C1 segment of cervical spinal cord (tissue), 14 donors: ENCODE measurements at regions not wholly inside any gene's neighbourhood (a gene's known extent, or its start where the extent isn't known, plus 50 kb on each side); places are given as distances from the start of the nearest gene placed in this dataset.
A peak's percentile ranks its signal among the peaks of the same experiment; 100 is the strongest.

Experiments used
- DNase-seq, 14 donors: peaks; one replicate each; lab custom pipeline; 2025; lab: John Stamatoyannopoulos, UW

DNA sequence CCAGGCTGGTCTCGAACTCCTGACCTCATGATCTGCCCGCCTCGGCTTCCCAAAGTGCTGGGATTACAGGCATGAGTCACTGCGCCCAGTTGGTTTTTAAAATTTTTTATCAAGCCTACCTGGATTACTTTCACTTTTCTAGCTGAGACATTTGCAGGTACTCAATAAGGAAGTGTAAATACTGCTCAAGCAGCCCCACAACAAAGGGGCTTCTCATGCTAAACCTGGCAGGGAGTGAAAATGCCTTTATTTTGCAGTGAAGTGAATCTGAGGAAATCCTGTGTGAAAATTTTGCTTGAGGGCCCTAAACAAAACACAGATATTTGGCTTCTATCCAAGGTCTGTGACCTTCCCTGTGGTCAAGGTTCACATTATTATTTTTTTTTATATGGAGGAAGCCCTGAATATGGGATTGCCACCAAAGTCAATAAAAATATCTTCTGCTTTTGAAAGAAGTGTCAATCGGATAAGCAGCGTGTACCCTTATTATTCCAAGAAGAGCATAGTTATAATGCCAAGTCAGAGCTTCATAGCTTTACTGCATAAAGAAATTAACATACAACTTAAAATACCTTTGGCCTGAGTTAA is 481.0 kb downstream of the SH2D1A start:
- no peak for DNase-seq

DNA sequence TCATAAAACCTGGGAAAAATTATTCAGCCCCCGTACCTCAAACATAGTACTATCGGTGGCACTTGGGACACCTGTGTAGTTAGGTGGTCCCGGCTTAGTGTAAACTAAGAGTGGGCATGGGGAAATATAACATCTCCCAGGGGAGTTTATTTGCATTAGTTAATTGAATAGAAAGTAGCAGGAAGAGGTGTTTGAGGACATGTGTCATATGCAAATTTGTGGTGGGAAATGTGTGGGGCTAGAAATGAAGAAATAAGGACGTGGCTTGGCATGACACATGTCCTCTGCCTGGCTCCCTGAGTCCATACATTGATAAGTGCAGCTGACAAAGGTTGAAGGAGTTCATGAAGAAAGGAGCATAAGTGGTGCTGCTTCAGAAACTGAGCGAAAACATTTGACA is 483.6 kb downstream of the SH2D1A start:
- no peak for DNase-seq

DNA sequence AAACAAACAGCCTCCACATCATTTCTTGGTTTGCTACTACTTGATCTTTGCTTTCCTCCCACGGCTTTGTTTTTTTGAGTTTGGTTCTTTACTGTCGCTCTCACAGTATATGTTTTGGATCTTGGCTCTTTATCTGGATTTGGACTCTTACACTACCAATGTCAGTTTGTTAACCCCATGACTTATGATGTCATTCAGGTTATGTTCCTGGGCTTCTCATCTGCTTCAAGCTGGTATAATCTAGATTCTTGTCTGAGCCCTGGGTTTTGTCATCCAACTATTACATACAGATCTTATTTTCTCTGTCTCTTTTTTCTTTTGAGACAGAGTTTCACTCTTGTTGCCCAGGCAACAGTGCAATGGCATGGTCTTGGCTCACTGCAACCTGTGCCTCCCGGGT is 482.9 kb upstream of the TEX13C start:
- DNase-seq: no peak

DNA sequence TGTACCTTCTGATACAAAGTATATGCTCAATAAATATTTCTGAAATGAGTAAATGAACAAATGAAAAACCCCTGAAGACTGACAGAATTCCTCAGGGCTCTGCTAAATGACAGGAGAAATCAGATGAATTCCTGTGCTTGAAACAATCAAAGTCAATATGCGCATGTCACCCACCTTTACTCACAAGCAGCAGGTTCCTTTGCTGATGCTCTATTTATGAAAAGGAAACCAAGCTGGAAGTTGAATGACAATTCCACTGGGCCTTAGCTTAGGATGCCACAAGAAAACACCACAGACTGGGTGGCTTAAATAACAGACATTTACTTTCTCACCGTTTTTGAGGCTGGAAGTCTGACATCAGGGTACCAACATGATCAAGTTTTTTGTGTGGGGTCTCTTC is 477.5 kb upstream of the TEX13C start:
- DNase-seq: no peak

DNA sequence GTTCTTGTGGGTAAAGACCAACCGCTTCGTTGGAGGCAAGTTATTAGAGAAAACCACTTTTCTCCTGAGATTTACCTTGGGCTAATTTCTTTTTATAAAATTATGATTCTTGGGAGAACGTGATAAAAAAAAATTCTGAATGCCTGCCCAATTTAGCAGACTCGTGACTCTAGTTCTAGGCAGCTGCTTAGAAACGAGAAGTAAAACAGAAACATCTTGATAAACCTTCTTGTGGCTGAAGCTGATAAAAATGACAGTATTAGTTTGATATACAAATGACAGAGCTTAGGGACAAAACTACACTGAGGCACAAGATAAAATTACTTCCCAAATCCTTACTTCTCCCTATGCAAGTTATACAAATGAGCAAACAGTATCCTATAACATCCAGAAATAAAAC is 458.9 kb upstream of the TEX13C start:
- no peak for DNase-seq

DNA sequence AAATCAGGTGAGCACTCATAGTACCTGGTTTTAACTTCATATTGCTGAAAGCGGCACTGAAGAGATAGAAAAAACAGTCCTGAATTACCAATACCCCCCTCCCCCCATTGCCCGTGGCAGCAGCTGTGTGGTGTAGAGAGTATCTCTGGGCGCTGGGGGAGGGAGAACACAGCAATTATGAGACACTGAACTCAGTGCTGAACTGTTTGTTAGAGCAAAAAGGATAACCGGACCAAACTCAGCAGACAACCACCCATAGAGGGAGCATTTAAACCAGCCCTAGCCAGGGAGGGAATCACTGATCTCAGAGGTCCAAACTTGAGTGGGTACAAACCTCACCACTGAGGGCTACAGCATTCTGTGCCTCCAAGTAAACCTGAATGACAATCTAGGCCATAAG is 457.4 kb upstream of the TEX13C start:
- DNase-seq: no peak

DNA sequence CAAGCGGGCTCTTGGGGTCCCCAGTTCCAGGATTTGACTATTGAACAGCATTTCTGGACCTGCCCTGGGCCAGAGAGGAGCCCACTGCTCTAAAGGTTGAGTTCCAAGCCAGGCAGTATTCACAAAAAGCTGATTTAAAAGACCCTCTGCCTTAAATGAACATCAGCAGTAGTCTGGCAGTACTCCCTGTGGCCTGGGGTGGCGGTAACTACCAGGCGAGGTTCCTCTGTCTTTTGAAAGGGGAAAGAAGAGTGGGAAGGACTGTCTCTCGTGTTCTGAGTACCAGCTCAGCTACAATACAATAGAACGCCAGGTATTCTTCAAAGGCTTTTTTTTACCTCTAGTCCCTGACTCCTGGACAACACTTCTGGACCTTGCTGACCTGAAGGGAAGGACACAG is 456.4 kb upstream of the TEX13C start:
- no peak for DNase-seq

DNA sequence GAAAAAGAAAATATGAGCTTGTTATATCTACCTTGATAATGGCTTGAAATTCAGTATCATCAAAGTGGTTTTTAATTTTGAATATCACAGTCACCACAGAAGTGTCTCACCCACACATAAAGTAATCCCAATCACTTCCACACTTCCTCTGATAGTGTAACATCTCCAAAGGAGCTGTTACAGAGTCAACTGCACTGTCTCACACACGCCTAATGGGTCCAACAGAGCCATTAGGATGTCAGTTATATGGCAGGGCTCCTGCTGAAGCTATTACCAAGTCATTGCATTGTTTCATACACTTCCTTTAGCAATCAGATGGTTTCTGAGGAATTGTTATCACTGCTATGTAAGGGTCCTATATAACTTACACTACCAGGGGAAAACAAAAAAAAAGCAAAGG is 432.1 kb upstream of the TEX13C start:
- no peak for DNase-seq

DNA sequence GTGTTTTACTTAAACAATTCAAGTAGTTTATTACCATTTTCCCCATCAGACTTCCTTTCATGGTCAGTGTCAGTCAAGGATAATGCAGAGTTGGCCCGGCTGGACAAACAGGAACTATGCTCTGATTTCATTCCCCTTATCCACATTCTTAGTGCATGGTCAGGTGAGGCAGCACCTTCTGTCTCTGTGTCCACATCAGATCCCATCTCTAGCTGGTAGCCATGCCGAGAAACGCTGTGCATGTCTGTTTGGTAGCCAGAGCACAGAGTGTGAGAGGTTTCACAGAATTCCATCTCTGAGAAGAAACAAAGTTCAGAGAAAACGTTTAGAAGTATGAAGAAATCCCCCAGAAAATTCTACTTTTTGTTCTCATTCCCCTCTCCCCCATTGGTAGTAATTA is 423.7 kb upstream of the TEX13C start:
- DNase-seq: peak in 1 of 14 donors; percentile 18

DNA sequence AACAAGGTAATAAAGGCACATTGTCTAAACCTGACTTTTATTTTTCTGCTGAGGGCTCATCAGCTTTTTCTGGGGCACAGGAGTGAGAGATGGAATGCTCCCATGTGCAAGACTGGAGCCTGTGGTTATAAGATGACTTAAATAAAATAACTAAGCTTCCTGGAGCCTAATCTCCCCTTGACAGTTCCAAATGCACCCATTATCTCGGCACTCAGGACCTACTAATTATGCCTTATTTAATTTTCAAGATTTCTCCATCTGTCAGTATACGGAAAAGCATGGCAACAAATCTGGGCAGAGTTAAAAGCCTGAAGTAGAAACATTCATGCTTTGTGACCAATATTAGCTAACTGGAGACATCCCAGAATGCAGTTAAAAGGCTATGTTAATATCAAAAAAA is 416.7 kb upstream of the TEX13C start:
- DNase-seq: no peak

DNA sequence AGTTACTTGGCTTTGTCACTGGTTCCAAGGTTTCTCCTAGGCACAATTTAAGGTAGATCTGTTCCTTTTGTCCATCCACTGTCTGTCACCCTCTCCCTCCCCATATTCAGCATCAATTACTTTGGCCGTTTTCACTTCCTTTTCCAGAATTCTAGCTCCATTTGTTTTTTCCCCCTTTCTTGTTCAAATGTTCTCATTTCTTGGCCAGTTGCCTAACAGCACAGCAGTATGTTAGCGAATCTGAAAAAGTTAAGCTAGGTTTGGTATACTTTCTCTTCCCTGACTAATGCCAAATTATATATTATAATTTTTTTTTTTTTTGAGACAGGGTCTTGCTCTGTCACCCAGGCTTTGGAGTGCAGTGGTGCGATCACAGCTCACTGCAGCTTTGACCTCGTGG is 409.1 kb upstream of the TEX13C start:
- no peak for DNase-seq

DNA sequence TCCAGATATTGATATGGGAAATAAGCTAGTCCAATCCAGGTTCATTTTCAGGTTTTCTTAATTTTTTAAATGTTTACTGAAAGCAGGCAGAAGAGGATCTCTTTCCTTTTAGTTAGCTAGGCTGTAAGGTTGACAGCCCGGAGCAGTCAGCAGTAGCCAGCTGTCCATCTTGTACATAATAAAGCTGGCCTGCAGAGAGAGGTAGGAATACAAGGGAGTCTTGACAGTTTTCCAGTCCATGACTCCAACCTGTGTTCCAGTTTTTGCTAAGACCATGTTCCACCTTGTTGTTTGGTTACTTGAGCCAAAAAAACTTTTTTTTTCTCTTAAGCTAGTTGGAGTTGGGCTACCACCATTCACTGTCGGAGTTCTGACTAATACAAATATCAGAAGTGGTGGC is 402.7 kb upstream of the TEX13C start:
- peak in 1 of 14 donors; percentile 36 for DNase-seq

DNA sequence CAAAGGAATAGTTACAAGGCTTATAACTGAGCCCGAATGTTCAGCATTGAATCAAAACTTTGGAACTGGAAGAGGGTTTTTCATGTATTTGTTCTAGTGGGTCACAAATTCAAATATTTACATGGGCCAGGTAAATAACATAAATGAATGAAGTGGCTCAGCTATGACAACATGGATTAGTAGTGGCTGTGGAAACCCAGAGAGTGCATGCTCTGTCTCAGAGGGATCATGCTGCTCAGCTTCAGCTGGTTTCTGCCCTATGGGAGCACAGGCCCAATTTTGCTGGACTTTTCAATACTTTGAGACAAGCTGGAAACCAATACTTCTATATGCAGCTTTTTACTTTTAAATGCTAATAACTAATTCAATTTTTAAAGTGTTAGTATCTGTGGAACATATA is 394.0 kb upstream of the TEX13C start:
- no peak for DNase-seq

DNA sequence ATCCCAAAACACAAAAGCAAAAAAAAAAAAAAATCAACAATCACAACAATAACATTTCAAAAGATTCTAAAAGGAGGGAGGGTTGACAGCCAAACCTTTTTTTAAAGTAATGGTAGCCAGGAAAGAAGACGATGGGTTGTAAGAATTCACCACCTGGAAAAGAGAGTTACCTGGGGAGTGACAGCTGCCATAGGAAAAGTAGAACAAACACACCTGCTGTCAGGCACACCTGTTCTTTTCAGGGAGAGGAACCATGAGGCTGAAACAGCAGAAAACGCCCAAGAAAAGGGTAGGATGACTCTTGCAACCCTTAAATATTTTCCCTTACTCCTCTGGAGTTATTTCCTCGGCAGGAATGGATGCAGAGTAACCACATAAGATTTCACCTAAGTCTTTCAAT is 388.4 kb upstream of the TEX13C start:
- peak in 1 of 14 donors; percentile 69 for DNase-seq

DNA sequence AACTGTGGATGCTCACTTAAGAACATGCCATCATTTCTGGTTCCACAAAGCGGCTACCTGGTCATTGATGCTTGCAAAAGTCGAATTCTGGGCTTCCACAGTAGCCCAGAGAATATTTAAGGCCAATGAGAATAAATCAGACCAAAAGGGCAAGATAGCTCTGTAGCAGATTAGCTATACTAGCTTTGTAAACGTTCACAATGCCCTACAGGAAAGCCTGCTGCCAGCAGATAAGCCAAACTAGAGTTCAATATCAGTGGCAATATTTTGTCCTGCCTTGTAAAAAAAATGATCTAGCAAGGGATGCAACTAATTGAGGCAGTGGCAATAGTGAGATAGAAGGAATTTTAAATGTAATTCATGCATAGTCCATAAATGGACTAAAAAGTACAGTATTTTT is 387.7 kb upstream of the TEX13C start:
- no peak for DNase-seq

DNA sequence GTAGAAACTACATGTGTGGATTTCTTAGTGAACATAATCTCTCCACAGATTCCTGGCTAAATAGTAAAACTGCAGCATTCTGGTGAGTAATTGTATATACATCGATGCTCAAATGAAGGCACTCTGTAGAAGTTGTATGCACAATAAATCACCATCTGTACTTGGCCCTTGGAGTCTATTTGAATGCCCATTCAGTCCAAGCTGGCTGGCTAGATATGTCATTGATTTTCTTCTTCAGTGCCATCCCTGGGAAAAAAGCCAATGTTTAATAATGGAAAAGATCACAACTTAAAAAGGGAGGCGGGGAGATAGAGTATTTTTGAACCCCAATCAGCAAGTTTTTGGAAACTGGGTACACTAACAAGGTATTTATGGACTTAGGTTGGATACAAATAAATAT is 381.0 kb upstream of the TEX13C start:
- peak in 1 of 14 donors; percentile 49 for DNase-seq

DNA sequence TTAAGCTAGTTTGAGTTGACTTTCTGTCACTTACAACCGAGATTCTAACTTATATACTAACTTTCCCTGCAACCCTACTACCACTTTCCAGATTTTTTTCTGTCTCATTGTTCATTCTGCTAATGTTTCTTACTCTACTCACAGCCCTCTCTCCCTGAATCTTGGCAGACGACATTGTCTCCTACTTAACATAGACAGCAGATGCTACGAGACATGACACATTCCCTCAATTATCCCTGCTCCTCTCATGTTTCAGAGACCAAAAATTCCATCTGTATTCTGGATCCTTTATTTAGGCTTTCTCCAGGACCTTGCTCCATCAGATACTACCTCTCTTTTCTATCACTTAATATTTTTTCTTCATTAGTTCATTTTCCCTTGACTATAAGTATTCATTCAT is 379.1 kb upstream of the TEX13C start:
- peak in 1 of 14 donors; percentile 69 for DNase-seq

DNA sequence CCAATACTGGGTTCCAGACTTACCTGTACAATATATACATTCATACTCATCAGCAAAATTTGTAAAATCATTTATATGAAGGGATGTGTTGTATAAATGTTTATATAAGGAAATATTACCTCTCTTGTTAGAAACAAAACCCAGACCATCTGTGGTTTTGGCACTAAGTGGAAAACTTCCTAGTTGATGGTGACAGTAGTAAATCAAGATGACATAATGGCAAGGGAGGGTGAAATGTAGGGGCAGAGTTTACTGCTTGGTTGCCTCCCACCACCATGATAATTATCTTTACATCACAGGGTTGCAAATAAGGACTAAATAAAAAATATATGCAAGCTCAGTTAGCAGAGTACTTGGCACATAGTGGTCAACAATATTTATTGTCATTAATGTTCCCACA is 365.3 kb upstream of the TEX13C start:
- no peak for DNase-seq

DNA sequence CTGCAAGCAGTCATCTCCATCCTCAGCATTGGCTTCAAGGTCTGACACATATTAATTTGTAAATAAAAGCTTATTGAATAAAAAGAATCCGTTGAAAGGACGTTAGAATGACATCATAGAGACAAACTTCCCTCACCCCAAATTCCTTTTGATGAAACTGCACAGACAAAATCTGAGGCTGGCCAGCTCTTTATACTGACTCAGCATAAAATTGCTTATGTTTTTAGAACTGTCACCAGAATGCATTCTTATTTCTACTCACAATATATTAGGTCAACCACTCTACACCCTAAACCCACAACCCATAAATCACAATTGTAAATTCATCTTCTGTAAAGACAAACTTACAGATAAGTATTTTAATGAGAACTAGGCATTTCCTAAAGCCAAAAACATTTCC is 359.2 kb upstream of the TEX13C start:
- DNase-seq: no peak

DNA sequence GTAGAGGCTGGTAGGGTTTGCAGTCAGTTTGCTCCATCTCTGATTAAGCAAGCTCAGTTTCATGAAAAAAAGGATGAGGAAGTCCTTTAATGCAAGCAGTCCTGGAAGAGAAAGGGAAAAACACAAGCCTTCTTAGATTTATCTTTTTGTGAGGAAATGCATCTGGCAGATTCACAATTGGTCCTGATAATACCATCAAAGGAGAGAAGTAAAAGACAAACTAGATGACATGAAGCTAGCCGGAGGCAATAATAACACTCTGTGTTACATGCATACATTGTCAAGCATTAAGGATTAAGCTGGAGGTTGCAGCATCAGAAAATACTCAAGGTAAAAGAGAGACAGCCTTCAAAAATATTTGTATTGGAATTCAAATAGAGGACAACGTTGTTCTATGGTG is 356.0 kb upstream of the TEX13C start, which contains the start of gene TENM1:
TENM1 (minus strand) TSS at position 101 of the 400 bp plus-strand sequence.
- no peak for DNase-seq

DNA sequence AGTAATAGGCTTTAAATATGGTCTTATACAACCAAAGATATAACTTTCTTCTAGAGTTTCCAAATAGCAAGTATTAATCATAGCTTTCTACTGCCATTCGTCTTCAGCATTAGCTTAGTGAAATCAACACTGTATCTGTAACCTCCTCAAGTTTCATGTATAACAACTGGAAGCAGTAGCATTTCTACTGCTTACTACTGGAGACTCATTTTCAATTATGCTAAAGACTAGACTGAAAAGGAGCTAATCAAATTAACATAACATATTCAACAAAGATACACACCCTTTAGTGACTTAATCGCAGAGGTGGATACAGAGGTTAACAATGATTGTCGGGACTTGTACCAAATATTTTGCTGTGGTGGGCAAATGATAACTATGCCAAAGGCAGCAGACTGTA is 344.2 kb upstream of the TEX13C start:
- DNase-seq: no peak

DNA sequence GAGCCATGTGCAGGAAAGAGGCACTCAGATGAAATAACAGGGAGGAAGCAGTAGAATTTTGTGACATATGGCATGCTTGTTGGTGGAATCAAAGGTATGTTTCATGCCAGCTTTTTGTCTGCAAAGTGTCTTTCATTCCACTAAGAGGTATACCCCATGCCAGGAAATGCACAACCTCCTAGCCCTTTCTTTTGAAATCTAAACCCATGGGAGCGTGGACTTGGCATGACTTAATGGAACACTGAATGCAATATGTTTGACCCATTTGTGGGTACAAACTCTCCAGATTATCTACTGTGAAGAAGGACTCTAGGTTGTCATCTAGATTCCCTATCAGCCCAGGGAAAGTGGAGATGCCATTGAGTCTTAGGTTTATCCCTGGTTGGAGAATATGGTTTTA is 338.3 kb upstream of the TEX13C start:
- peak in 1 of 14 donors; percentile 94 for DNase-seq

DNA sequence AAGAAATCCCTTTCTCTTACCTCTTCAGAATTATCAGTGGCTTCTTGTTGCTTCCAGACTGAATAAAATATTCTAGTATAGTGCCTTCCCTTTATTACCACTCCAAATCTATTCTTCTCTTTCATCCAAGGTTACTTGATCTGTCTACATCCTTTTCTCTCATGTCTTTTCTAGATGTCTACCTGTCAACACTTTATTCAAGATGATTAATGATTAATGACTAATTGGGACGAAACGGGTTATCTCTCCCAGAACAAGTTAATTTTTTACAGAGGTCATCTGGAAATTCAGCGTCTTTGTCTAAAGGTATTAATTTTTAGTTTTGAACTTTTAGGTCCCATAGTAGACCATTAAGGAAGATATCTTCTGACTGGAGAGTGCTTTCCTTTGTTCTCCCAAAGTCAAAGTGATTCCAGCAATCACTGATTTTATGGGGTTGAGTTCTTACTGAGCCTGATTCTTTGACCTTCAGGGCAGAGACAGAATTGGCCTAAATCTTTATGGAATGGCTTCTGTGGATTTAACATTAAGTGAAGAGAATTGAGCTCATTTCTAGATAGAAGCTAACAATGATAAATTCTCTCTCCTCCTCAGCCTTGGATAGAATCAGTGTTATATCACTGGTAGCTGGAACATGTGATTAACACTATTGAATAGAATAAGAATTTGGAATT is 335.4 kb upstream of the TEX13C start:
- no peak for DNase-seq

DNA sequence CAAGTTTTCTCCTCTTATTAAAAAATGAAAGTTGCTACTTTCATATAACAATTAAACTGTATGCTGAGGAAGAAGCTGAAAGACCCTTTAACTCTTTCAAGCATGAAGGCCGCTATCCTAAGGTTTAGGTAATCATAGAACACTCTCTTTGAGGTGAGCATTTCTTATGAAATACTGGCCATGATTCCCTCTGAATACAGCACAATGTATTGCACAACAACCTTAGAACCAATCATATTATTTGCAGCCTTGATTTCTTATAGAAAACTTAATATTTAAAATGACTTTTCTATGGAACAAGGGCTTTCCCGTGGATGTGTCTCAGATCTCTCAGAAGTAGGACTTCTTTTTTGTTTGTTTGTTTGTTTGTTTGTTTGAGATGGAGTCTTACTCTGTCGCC is 333.4 kb upstream of the TEX13C start:
- no peak for DNase-seq
